Spleen (tissue), 7 donors: ENCODE measurements at regions not wholly inside any gene's neighbourhood (a gene's known extent, or its start where the extent isn't known, plus 50 kb on each side); places are given as distances from the start of the nearest gene placed in this dataset.

Source experiments
- CTCF ChIP-seq, 11 experiments: fragments of 200-600 bp in 7 of 11; fragments of 450-650 bp in 4 of 11; sonication (generic) in 4 of 11; IDR thresholded peaks in 8 of 11; conservative IDR thresholded peaks in 3 of 11; 1 replicate in 7 of 11; 2 replicates in 4 of 11; pipeline versions ENCODE4 v1.4.0 to v1.8.0; 2016 to 2021; ENCODE audit warnings: antibody characterized with exemption in 11 of 11, inconsistent platforms in 4 of 11, mild to moderate bottlenecking in 1 of 11
- POLR2A ChIP-seq, 3 donors: fragments of 450-650 bp; IDR thresholded peaks; one replicate each; pipeline ENCODE4 v1.5.1; 2017; ENCODE audit warnings: antibody characterized with exemption in 3 of 3, mild to moderate bottlenecking in 1 of 3
- POLR2AphosphoS5 ChIP-seq, 3 donors: sonication (generic); formaldehyde crosslinking; IDR thresholded peaks; one replicate each; pipeline ENCODE4 v1.5.1; 2017; ENCODE audit warnings: antibody characterized with exemption in 3 of 3
- donor health status: DM: no; HTN: no; CAD: no; lungs with moderate emphysema.
- donor health status: DM: no; HTN: no; CAD: no.
- donor health status: DM: no; HTN: no; CAD: no.

DNA sequence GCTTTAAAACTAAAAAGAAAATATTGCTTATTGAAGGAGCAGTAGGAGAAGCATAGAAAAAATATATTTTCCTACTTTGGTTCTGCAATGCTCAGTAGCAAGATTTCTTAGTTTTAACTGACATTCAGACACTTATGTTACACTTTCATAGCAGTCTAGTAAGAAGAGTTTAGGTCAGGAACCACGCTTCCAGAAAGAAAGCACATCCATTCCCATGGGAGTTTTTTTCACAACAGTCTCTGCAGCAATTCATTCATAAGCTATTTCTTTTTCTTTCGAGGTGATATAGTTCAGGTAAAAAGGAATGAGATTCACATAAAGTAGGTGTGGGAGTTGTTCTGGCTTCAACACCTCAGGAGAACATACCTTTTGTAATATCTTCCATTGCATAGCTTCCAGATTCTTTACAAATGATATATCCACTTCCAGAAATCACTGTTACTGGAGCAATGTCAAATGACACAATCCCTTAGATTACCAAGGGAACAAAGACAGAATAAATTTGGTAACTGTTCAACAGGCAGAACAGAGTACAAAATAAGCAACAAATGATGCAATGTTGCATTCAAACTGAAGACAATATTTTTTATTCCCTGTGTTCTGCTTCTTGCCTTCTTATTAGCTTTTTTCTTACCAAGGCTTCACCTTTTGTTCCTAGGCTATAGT lies 95.2 kb upstream of the GULP1 start:
- TF ChIP-seq CTCF (IDR thresholded peaks at IDR 0.05 in 8 of 11, conservative IDR thresholded peaks at IDR 0.05 in 3 of 11) (no peak), POLR2AphosphoS5 (IDR thresholded peaks at IDR 0.05) (no peak), POLR2A (IDR thresholded peaks at IDR 0.05) (no peak)
